ENCODE measurements at regions not wholly inside any gene's neighbourhood (a gene's known extent, or its start where the extent isn't known, plus 50 kb on each side); places are given as distances from the start of the nearest gene placed in this dataset.

GRCh38 chr3:152202976-152203626 lies 65.6 kb upstream of the MBNL1 start:
- H3K4me3 ChIP-seq (ENCODE audit: low read depth, low read length), result no peak overlapping the region
- TF ChIP-seq CTCF (IDR thresholded peaks at IDR 0.05; ENCODE audit: borderline replicate concordance, insufficient read depth, low read depth, low read length), result no peak

GRCh38 chr3:152203652-152204051 lies 65.1 kb upstream of the MBNL1 start:
- no peak for TF ChIP-seq CTCF (IDR thresholded peaks at IDR 0.05; ENCODE audit: borderline replicate concordance, insufficient read depth, low read depth, low read length)

GRCh38 chr3:152204218-152204617 lies 64.5 kb upstream of the MBNL1 start:
- TF ChIP-seq CTCF (IDR thresholded peaks at IDR 0.05; ENCODE audit: borderline replicate concordance, insufficient read depth, low read depth, low read length), result no peak
- no peak overlapping the region for H3K4me3 ChIP-seq (ENCODE audit: low read depth, low read length)

More at GRCh38 chr3:152203652-152204051, 65.1 kb upstream of the MBNL1 start:
- no peak overlapping the region for H3K4me3 ChIP-seq (ENCODE audit: low read depth, low read length)

- H3K4me3 ChIP-seq (ENCODE audit: low read depth, low read length), result peak overlapping the region; percentile 8
- no peak for TF ChIP-seq CTCF (IDR thresholded peaks at IDR 0.05; ENCODE audit: borderline replicate concordance, insufficient read depth, low read depth, low read length)
Observed at GRCh38 chr3:152205097-152205593, 63.6 kb upstream of the MBNL1 start.

- no peak for TF ChIP-seq CTCF (IDR thresholded peaks at IDR 0.05; ENCODE audit: borderline replicate concordance, insufficient read depth, low read depth, low read length)
- H3K4me3 ChIP-seq (ENCODE audit: low read depth, low read length), result no peak overlapping the region
Observed at GRCh38 chr3:152206243-152206760, 62.4 kb upstream of the MBNL1 start.

- no peak overlapping the region for H3K4me3 ChIP-seq (ENCODE audit: low read depth, low read length)
- no peak for TF ChIP-seq CTCF (IDR thresholded peaks at IDR 0.05; ENCODE audit: borderline replicate concordance, insufficient read depth, low read depth, low read length)
Observed at GRCh38 chr3:152208439-152208838, 60.3 kb upstream of the MBNL1 start.

GRCh38 chr3:152209060-152209459 lies 59.7 kb upstream of the MBNL1 start:
- no peak for TF ChIP-seq CTCF (IDR thresholded peaks at IDR 0.05; ENCODE audit: borderline replicate concordance, insufficient read depth, low read depth, low read length)
- H3K4me3 ChIP-seq (ENCODE audit: low read depth, low read length), result no peak overlapping the region
